Right lobe of liver (tissue), 4 donors: ENCODE measurements at regions not wholly inside any gene's neighbourhood (a gene's known extent, or its start where the extent isn't known, plus 50 kb on each side); places are given as distances from the start of the nearest gene placed in this dataset.

Source experiments
- CTCF ChIP-seq, 4 donors: fragments of 200-600 bp in 3 of 4; fragments of 450-650 bp in 1 of 4; IDR thresholded peaks; one replicate each; pipeline versions ENCODE4 v1.5.1 to v1.8.0; 2016 to 2022; ENCODE audit warnings: antibody characterized with exemption in 4 of 4, mild to moderate bottlenecking in 2 of 4
- POLR2A ChIP-seq: fragments of 450-650 bp; IDR thresholded peaks from one replicate; pipeline ENCODE4 v1.6.1; 2017; ENCODE audit warnings: antibody characterized with exemption, mild to moderate bottlenecking
- donor health status: DM: no; HTN: no; CAD: no.
- donor health status: DM: no; HTN: no; CAD: no.
- donor health status: DM: no; HTN: yes; CAD: no.

GRCh38 chr17:37826497-37827430 lies 81.9 kb upstream of the HNF1B start:
- no peak for TF ChIP-seq POLR2A
- TF ChIP-seq CTCF (IDR thresholded peaks at IDR 0.05) = no peak
